Thyroid gland (tissue), 4 donors: ENCODE measurements at regions not wholly inside any gene's neighbourhood (a gene's known extent, or its start where the extent isn't known, plus 50 kb on each side); places are given as distances from the start of the nearest gene placed in this dataset.

Experiments used
- CTCF ChIP-seq, 6 experiments: fragments of 200-600 bp in 3 of 6; fragments of 450-650 bp in 3 of 6; sonication (generic) in 3 of 6; IDR thresholded peaks; one replicate each; pipeline ENCODE4 v1.5.1; 2016 to 2019; ENCODE audit warnings: antibody characterized with exemption in 6 of 6, mild to moderate bottlenecking in 2 of 6, inconsistent platforms in 1 of 6, moderate library complexity in 1 of 6
- POLR2A ChIP-seq, 2 donors: fragments of 450-650 bp; IDR thresholded peaks; one replicate each; pipeline ENCODE4 v1.6.1; 2017; ENCODE audit warnings: antibody characterized with exemption in 2 of 2, mild to moderate bottlenecking in 2 of 2, moderate library complexity in 1 of 2

GRCh38 chr15:39299486-39300267 is 281.2 kb upstream of the THBS1 start:
- TF ChIP-seq CTCF (IDR thresholded peaks at IDR 0.05): no peak
- no peak for TF ChIP-seq POLR2A (IDR thresholded peaks at IDR 0.05)
